Hematopoietic multipotent progenitor cell treated with erythropoietin and hydrocortisone succinate and interleukin-3 and kit ligand, for 8 days (in vitro differentiated cells): ENCODE measurements at regions not wholly inside any gene's neighbourhood (a gene's known extent, or its start where the extent isn't known, plus 50 kb on each side); places are given as distances from the start of the nearest gene placed in this dataset.

ENCODE experiments used
- DNase-seq: peaks from one replicate; pipeline ENCODE4 v3.0.0-alpha.2; 2015

GRCh38 chrX:49773993-49774392, 55.1 kb upstream of the PAGE4 start:
- DNase-seq, result no peak

DNA sequence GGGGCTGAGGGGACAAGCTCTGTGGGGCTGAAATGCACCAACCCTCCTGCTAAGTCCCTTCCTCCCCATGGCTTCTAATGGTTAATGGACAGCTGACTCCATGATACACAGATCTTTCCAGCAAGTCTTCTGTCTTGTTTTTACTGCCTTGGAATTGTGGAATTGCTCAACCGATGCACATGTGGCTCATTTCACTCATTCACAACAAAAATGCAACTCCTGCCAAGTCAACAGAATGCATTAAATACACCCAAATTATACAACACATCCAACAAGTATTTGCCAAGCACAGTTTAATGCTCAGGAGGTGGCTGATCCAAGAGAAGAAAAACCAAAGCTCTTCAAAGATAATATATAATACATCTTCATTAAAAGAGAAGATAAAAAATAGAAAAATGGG, 61.9 kb upstream of the PAGE4 start:
- DNase-seq, result no peak

DNA sequence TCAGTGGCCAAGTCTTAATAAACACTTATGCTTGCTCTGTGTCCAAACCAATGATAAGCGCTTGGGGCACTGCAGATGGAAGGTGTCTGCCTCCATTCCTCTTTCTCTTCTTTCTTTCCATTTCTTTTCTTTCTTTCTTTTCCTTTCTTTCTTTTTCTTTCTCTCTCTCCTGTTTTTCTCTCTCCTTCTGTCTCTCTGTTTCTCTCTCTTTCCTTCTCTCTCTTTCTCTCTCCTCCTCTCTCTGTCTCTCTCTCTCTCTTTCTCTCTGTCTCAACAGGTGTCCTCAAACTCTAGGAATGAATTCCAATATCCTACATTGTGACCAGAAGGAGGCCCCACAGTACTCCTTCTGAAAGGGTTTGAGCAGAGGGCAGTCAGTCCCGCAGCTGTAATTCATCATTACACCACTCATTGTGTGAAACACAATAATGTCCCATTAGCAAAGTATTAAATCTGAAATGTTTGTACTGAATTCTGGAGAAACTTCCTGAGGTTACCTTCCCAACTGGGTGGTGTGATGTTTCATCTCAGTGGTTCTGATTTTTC, 66.5 kb upstream of the PAGE1 start:
- DNase-seq, result no peak

DNA sequence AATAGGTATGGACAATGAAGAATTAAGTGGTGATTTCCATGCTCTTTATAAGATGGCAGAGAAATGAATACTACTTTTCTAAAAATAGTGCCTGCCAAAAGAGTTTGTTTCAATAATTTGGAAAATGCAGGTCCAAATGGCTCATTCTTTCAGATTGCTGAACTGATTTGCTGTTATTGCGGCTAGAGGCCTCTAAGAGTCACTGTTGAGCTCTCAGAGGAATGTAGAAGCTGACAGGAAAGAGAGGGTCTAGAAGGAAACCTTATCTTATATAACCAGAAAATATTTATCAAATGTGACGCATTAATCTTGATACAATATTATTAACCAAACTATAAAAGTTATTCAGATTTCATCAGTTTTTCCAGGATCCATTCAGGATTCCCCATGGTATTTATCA, 65.7 kb upstream of the PAGE1 start:
- peak; percentile 8 for DNase-seq

DNA sequence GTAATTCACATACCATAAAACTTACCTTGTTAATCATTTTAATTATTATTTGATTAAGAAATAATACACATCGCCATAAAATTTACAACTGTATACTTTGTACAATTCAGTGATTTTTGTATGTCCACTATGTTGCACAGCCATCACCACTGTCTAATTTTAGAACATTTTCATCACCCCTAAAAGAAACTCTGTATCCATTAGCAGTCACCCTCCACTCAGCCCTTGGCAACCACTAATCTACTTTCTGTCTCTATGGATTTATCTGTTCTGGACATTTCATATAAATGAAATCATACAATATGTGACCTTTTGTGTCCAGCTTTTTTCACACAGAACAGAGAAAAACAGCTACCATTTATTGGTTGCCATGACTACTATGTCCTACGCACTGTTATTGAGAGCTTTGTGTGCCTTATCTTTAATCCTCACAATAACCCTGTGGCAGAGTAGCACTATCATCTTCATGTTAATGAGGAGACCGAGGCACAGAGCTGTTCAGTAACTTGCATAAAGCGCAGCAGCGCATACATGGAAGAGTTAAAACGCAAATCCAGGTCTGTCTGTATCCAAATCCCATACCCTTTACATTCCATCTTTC, 64.6 kb upstream of the PAGE1 start:
- no peak for DNase-seq

DNA sequence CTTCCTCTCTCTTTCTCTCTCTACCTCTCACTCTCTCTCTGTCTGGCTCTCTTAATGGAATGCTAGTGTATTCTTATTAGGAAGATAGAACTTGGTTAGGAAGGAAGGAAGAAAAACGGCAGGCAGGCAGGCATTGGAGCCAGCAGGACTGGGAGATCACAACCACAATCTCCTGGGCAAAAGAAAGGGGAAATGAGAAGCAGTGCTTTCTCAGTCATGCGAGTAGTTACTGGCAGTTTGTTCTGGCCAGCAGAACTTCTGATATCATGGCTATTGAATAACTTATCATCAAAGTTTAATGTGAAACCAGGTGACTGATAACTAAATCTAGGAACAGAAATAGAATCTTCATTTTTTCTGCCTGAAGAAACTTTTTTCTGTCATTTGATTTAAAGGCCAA, 60.9 kb upstream of the PAGE1 start:
- DNase-seq, result no peak

GRCh38 chrX:49754233-49754857, 58.6 kb upstream of the PAGE1 start:
- DNase-seq, result peak; percentile 52

GRCh38 chrX:49753691-49754090, 57.9 kb upstream of the PAGE1 start:
- no peak for DNase-seq

DNA sequence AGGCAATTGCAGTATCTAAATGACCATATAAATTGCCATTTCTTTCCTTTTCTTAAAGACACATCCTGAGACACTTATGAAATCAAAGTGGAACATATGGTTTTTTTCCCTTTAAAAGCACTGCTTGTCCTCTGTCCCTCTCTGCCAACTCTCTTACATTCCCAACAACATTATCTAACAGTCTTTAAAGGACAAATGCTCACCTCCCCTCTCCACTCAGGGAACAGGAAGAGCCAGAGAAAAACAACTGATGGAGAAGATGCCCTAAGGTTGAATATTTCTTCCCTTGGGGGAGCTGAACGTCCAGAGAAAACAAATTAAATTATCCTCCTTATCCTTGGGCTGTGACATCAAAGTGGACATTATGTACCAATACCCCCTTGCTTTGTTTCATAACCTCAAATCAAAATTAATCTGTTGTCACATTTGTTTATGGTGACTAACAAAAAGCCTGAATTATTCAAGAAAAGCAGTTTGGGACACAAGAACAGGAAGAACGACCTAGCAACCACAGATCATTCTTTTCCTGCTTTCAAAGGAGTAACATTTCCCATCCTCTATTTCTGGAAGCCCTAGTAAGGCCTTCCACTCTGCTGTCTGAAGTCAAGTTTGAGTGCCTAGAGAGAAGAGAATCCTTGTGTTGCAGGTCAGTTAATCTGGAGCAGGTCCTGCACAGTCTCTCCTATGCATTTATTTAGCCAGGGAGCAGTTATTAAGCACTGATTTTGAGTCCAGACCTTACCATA, 52.6 kb upstream of the PAGE1 start:
- no peak for DNase-seq

DNA sequence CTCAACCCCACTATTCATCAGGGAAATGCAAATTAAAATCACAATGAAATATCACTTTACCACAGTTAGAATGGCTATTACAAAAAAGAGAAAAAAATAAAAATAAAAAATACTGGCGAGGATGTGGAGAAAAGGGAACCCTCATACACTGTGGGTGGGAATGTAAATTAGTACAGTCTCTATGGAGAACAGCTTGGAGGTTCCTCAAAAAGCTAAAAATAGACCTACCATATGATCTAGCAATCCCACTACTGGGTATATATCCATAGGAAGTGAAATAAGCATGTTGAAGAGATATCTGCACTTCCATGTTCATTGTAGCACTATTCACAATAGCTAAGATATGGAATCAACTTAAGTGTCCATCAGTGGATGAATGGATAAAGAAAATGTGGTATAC, 50.5 kb upstream of the PAGE1 start:
- DNase-seq, result no peak
